ENCODE measurements at regions not wholly inside any gene's neighbourhood (a gene's known extent, or its start where the extent isn't known, plus 50 kb on each side); places are given as distances from the start of the nearest gene placed in this dataset.
"Not testable (repeated sequence)": the region's sequence is repeated elsewhere in the genome, so short reads cannot be mapped to it uniquely, and the experiment has no call there.

DNA sequence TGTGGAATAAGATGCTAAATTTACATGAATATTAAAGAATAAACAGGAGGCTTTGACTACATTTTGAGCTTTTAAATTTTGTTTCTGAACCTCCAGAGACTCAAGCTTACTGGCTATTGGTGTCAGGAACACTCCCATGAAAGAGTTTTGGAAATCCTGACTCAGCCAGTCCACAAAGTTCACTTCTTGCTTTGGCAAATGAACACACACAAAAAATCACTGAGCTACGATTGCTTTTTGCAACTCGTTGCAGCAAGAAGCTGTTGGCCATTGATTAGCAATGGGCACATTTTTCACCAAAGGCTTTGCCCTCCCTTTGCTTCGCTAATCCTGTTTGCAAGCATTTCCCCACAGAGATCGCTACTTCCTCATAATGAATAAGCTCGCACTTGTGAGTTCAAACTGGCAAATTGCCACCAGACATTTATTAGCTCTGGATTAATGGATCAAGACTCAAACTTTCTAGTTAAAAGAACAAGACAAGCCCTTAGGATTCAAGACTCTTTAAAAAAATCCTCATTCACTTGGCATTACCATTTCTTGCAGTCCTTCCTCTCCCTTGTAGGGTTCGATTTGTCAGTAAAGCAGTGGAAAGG lies 343.2 kb upstream of the ONECUT1 start:
- WGBS, 3 donors, result 21 to 47% (median 31%) methylated on average over 6 of the region's 6 CpGs

DNA sequence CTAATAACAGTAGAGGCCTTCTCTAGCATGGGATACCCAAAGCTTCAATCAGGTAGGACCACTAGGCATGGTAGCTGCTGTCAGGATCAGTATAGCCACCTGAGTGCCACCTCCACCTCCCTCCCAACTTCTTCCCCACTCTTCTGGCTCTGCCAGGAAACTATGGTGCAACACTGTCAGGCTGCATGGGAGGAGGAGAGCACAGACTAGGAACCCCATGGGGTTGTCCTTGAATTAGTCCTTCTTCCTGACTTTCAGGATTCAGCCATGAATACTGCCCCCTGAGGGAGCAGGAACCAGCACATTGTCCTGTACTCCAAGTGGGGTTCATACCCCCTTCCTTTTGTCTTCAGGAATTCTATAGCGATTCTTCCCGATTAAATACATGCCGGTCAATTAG lies 340.8 kb upstream of the ONECUT1 start:
- Histone ChIP-seq H3K36me3 (ENCODE audit: control insufficient read depth in 3 of 3, insufficient read depth in 2 of 3, low read depth in 1 of 3, low read length in 3 of 3) (no peaks in the 10 kb centered on the region), H3K9me3 (ENCODE audit: control insufficient read depth in 2 of 2, insufficient read depth in 1 of 2, low read depth in 1 of 2, low read length in 1 of 2) (no peaks in the 10 kb centered on the region), H3K4me1 (ENCODE audit: control insufficient read depth in 3 of 3, insufficient read depth in 2 of 3, low read depth in 1 of 3, low read length in 2 of 3) (no peaks in the 10 kb centered on the region), H3K4me3 (ENCODE audit: low read depth in 1 of 3, low read length in 3 of 3) (no peak overlapping the region), H3K27ac (ENCODE audit: low read depth in 1 of 3, low read length in 2 of 3) (no peak overlapping the region), H3K27me3 (ENCODE audit: control insufficient read depth in 3 of 3, insufficient read depth in 3 of 3, low read length in 3 of 3) (peaks cover 0 to 2% (median 0%) of the 10 kb centered on the region in 3 donors)
- FAIRE-seq (no peak), DNase-seq (no peak)
- WGBS, 3 donors, result 97 to 98% (median 98%) methylated on average over 3 of the region's 3 CpGs

More for the DNA sequence above, 343.2 kb upstream of the ONECUT1 start:
- H3K4me1 ChIP-seq (ENCODE audit: control insufficient read depth in 3 of 3, insufficient read depth in 2 of 3, low read depth in 1 of 3, low read length in 2 of 3), result no peaks in the 10 kb centered on the region
- H3K36me3 ChIP-seq (ENCODE audit: control insufficient read depth in 3 of 3, insufficient read depth in 2 of 3, low read depth in 1 of 3, low read length in 3 of 3), result no peaks in the 10 kb centered on the region
- FAIRE-seq (no peak), DNase-seq (peak in 1 of 2 donors; percentile 67)
- H3K27me3 ChIP-seq (ENCODE audit: control insufficient read depth in 3 of 3, insufficient read depth in 3 of 3, low read length in 3 of 3), result peaks cover 0 to 2% (median 0%) of the 10 kb centered on the region in 3 donors
- H3K9me3 ChIP-seq (ENCODE audit: control insufficient read depth in 2 of 2, insufficient read depth in 1 of 2, low read depth in 1 of 2, low read length in 1 of 2), result no peaks in the 10 kb centered on the region
- H3K27ac ChIP-seq (ENCODE audit: low read depth in 1 of 3, low read length in 2 of 3), result no peak overlapping the region
- no peak overlapping the region for H3K4me3 ChIP-seq (ENCODE audit: low read depth in 1 of 3, low read length in 3 of 3)

DNA sequence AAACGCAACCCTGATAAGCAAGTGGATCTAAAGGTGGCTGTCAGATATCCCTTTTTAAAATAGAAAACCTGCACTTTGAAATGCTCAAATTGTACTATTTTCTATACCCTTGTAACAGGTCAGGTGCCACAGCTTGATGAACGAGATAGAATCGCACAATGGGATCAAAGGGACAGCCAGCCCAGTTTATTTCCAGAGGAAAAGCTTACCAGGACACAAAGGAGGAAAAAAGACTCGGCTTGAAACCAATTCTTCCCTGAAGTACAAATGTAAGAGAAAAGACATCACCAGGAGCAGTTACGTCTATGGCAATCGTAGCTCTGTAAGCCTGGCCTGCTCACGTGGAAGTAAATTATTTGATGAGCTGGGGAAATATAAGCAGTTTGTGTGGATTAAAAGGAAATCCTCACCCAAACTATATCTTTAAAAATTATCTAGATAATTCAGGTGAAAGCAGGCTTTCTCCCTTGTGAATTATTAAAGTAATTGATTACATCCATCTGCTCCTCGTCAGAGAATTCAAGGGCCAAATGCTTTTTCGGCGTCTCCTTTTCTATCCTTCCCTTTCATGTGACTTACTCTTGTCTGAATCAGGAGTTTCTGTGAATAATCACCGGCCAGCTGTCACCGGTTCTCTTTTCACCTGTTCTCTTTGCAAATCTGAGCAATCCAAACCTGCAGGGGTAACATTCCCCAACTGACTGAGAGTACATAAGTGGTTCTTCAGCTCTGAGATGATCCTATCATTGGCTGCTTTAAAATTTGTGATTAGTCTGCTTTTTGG lies 339.2 kb upstream of the ONECUT1 start:
- Histone ChIP-seq H3K36me3 (ENCODE audit: control insufficient read depth in 3 of 3, insufficient read depth in 2 of 3, low read depth in 1 of 3, low read length in 3 of 3) (no peaks in the 10 kb centered on the region), H3K27ac (ENCODE audit: low read depth in 1 of 3, low read length in 2 of 3) (no peak overlapping the region), H3K4me3 (ENCODE audit: low read depth in 1 of 3, low read length in 3 of 3) (no peak overlapping the region), H3K4me1 (ENCODE audit: control insufficient read depth in 3 of 3, insufficient read depth in 2 of 3, low read depth in 1 of 3, low read length in 2 of 3) (no peaks in the 10 kb centered on the region), H3K9me3 (ENCODE audit: control insufficient read depth in 2 of 2, insufficient read depth in 1 of 2, low read depth in 1 of 2, low read length in 1 of 2) (no peaks in the 10 kb centered on the region), H3K27me3 (ENCODE audit: control insufficient read depth in 3 of 3, insufficient read depth in 3 of 3, low read length in 3 of 3) (peaks cover 0 to 2% (median 0%) of the 10 kb centered on the region in 3 donors)
- DNase-seq (no peak), FAIRE-seq (no peak)
- WGBS, 3 donors, result 66 to 77% (median 75%) methylated on average over 12 of the region's 12 CpGs

DNA sequence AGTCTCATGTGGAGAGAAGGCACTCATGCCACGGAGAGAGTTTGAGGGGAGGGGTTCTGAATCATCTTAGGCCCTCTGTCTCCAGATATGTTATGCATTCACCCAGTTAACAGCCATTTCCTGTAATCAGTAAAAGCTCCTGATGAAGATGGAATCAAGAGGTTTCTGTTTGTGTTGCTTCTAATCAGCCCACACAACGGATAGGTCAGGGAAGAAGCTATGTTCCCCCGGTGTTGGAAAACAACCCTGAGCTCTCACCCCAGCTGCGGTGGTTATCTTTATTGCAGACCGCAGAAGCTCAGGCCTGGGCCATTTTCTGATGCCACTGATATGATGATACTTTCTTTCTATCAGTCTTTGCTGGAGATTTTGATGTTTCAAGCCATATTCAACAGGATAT lies 338.5 kb upstream of the ONECUT1 start:
- no peak overlapping the region for H3K4me3 ChIP-seq (ENCODE audit: low read depth in 1 of 3, low read length in 3 of 3)
- no peak overlapping the region for H3K27ac ChIP-seq (ENCODE audit: low read depth in 1 of 3, low read length in 2 of 3)
- 12 to 33% (median 23%) methylated on average over 5 of the region's 5 CpGs for WGBS, 3 donors
- no peaks in the 10 kb centered on the region for H3K36me3 ChIP-seq (ENCODE audit: control insufficient read depth in 3 of 3, insufficient read depth in 2 of 3, low read depth in 1 of 3, low read length in 3 of 3)
- no peaks in the 10 kb centered on the region for H3K4me1 ChIP-seq (ENCODE audit: control insufficient read depth in 3 of 3, insufficient read depth in 2 of 3, low read depth in 1 of 3, low read length in 2 of 3)
- H3K27me3 ChIP-seq (ENCODE audit: control insufficient read depth in 3 of 3, insufficient read depth in 3 of 3, low read length in 3 of 3), result peaks cover 0 to 2% (median 0%) of the 10 kb centered on the region in 3 donors
- DNase-seq (no peak), FAIRE-seq (no peak)
- H3K9me3 ChIP-seq (ENCODE audit: control insufficient read depth in 2 of 2, insufficient read depth in 1 of 2, low read depth in 1 of 2, low read length in 1 of 2), result no peaks in the 10 kb centered on the region

DNA sequence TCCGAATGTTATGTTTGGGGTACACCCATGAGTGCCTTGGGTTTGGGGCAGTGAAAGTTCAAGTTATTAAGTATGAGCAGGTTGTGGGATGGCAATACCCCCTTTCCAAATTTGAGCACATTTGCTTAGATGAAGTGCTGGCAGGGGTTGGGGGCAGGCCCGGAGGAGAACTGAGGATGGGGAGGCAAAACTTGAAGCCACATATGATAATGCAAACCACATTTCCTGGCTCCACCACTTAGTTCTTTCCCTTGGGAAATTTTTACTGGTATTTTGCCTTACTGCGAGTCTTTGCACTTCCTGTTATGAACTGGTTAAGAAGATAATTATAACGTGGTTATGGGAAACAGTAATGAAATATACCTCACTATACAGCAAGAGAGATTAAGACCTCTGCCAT lies 336.0 kb upstream of the ONECUT1 start:
- Histone ChIP-seq H3K9me3 (ENCODE audit: control insufficient read depth in 2 of 2, insufficient read depth in 1 of 2, low read depth in 1 of 2, low read length in 1 of 2) (no peaks in the 10 kb centered on the region), H3K4me1 (ENCODE audit: control insufficient read depth in 3 of 3, insufficient read depth in 2 of 3, low read depth in 1 of 3, low read length in 2 of 3) (no peaks in the 10 kb centered on the region), H3K4me3 (ENCODE audit: low read depth in 1 of 3, low read length in 3 of 3) (no peak overlapping the region), H3K27me3 (ENCODE audit: control insufficient read depth in 3 of 3, insufficient read depth in 3 of 3, low read length in 3 of 3) (peaks cover 0 to 2% (median 0%) of the 10 kb centered on the region in 3 donors), H3K27ac (ENCODE audit: low read depth in 1 of 3, low read length in 2 of 3) (no peak overlapping the region), H3K36me3 (ENCODE audit: control insufficient read depth in 3 of 3, insufficient read depth in 2 of 3, low read depth in 1 of 3, low read length in 3 of 3) (no peaks in the 10 kb centered on the region)
- FAIRE-seq (no peak), DNase-seq (no peak)
- 48 to 67% (median 59%) methylated on average over 4 of the region's 4 CpGs for WGBS, 3 donors

DNA sequence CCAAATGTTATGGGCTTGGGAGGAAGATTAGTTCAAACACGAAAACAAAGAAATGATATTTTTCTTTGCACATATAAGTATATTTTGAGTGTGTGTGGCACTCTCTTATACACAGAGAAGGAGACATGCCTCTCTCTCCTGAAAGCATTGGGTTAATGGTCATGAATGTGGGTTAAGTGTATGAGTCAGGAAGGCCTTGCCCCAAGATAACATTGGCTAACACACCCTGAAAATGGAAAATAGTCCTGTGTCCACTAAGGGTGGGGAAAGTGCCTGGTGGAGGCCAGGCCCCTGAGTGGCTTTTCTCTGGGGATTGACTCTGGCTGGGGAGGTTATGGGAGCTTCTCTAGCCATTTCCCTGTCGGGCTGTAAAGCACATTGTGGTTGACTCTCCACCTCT lies 332.7 kb upstream of the ONECUT1 start:
- H3K36me3 ChIP-seq (ENCODE audit: control insufficient read depth in 3 of 3, insufficient read depth in 2 of 3, low read depth in 1 of 3, low read length in 3 of 3), result no peaks in the 10 kb centered on the region
- WGBS, 3 donors, result 82 to 92% (median 89%) methylated on average over 2 of the region's 2 CpGs
- no peaks in the 10 kb centered on the region for H3K4me1 ChIP-seq (ENCODE audit: control insufficient read depth in 3 of 3, insufficient read depth in 2 of 3, low read depth in 1 of 3, low read length in 2 of 3)
- peak in 1 of 2 donors; percentile 53 for DNase-seq
- no peaks in the 10 kb centered on the region for H3K27me3 ChIP-seq (ENCODE audit: control insufficient read depth in 3 of 3, insufficient read depth in 3 of 3, low read length in 3 of 3)
- FAIRE-seq, result no peak
- no peak overlapping the region for H3K27ac ChIP-seq (ENCODE audit: low read depth in 1 of 3, low read length in 2 of 3)
- no peak overlapping the region for H3K4me3 ChIP-seq (ENCODE audit: low read depth in 1 of 3, low read length in 3 of 3)
- no peaks in the 10 kb centered on the region for H3K9me3 ChIP-seq (ENCODE audit: control insufficient read depth in 2 of 2, insufficient read depth in 1 of 2, low read depth in 1 of 2, low read length in 1 of 2)

DNA sequence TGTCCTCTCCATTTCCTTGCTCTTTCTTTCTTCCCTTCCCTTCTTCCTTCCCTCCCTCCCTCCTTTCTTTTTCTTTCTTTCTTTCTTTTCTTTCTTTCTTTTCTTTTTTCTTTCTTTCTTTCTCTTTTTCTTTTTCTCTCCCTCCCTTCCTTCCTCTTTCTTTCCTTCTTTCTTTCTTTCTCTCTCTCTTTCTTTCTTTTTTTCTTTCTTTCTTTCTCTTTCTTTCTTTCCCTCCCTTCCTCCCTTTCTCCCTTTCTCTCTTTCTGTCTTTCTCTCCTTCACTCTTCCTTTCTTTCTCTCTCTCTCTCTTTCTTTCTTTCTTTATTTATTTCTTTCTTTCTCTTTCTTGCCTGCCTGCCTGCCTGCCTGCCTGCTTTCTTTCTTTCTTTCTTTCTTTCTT lies 326.8 kb upstream of the ONECUT1 start:
- not testable (repeated sequence) for FAIRE-seq; H3K27ac ChIP-seq (ENCODE audit: low read depth in 1 of 3, low read length in 2 of 3)

DNA sequence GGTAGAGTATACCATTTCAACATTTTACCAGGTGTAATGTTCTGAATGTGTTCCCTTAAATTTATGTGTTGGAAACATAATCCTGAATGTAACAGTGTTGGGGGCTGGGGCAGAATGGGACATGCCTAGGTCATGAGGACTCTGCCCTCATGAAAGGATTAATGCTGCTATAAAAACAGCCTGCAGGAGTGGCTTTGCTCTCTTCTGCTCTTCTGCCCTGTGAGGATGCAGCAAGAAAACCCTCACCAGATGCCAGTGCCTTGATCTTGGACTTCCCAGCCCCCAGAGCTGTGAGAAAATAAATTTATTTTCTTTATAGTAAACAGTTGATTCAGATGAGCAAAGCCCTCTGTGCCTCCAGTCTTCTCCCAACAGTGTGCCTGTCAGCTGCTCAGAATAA lies 326.0 kb upstream of the ONECUT1 start:
- no peaks in the 10 kb centered on the region for H3K4me1 ChIP-seq (ENCODE audit: control insufficient read depth in 3 of 3, insufficient read depth in 2 of 3, low read depth in 1 of 3, low read length in 2 of 3)
- H3K27ac ChIP-seq (ENCODE audit: low read depth in 1 of 3, low read length in 2 of 3), result no peak overlapping the region
- H3K4me3 ChIP-seq (ENCODE audit: low read depth in 1 of 3, low read length in 3 of 3), result no peak overlapping the region
- H3K9me3 ChIP-seq (ENCODE audit: control insufficient read depth in 2 of 2, insufficient read depth in 1 of 2, low read depth in 1 of 2, low read length in 1 of 2), result peaks cover 0 to 3% of the 10 kb centered on the region in 2 donors
- FAIRE-seq, result no peak
- H3K27me3 ChIP-seq (ENCODE audit: control insufficient read depth in 3 of 3, insufficient read depth in 3 of 3, low read length in 3 of 3), result no peaks in the 10 kb centered on the region
- peak in 1 of 2 donors; percentile 72 for DNase-seq
- H3K36me3 ChIP-seq (ENCODE audit: control insufficient read depth in 3 of 3, insufficient read depth in 2 of 3, low read depth in 1 of 3, low read length in 3 of 3), result no peaks in the 10 kb centered on the region

More for the DNA sequence above, 326.8 kb upstream of the ONECUT1 start:
- H3K36me3 ChIP-seq (ENCODE audit: control insufficient read depth in 3 of 3, insufficient read depth in 2 of 3, low read depth in 1 of 3, low read length in 3 of 3); DNase-seq; H3K27me3 ChIP-seq (ENCODE audit: control insufficient read depth in 3 of 3, insufficient read depth in 3 of 3, low read length in 3 of 3); H3K9me3 ChIP-seq (ENCODE audit: control insufficient read depth in 2 of 2, insufficient read depth in 1 of 2, low read depth in 1 of 2, low read length in 1 of 2); H3K4me3 ChIP-seq (ENCODE audit: low read depth in 1 of 3, low read length in 3 of 3); H3K4me1 ChIP-seq (ENCODE audit: control insufficient read depth in 3 of 3, insufficient read depth in 2 of 3, low read depth in 1 of 3, low read length in 2 of 3): not testable (repeated sequence)
